ENCODE measurements at regions not wholly inside any gene's neighbourhood (a gene's known extent, or its start where the extent isn't known, plus 50 kb on each side); places are given as distances from the start of the nearest gene placed in this dataset.

GRCh38 chr4:107278791-107279483 is 242.8 kb upstream of the DKK2 start:
- TF ChIP-seq CTCF (IDR thresholded peaks at IDR 0.05; ENCODE audit: insufficient read depth, low read length, poor library complexity, severe bottlenecking), result no peak
- no peak for DNase-seq (ENCODE audit: extremely low read depth, insufficient read length)

GRCh38 chr4:107276052-107276451 is 239.9 kb upstream of the DKK2 start:
- no peak for TF ChIP-seq CTCF (IDR thresholded peaks at IDR 0.05; ENCODE audit: insufficient read depth, low read length, poor library complexity, severe bottlenecking)
- DNase-seq (ENCODE audit: extremely low read depth, insufficient read length), result no peak
- Histone ChIP-seq H3K27me3 (replicated peaks; ENCODE audit: control insufficient read depth, insufficient read depth, low read length) (no peaks in the 10 kb centered on the region), H3K4me3 (replicated peaks; ENCODE audit: low read depth, low read length) (no peak overlapping the region), H3K36me3 (ENCODE audit: control insufficient read depth, insufficient read depth, low read length) (no peaks in the 10 kb centered on the region)

More at GRCh38 chr4:107278791-107279483, 242.8 kb upstream of the DKK2 start:
- no peaks in the 10 kb centered on the region for H3K36me3 ChIP-seq (ENCODE audit: control insufficient read depth, insufficient read depth, low read length)
- H3K4me3 ChIP-seq (replicated peaks; ENCODE audit: low read depth, low read length), result no peak overlapping the region
- H3K27me3 ChIP-seq (replicated peaks; ENCODE audit: control insufficient read depth, insufficient read depth, low read length), result no peaks in the 10 kb centered on the region

GRCh38 chr4:107275225-107275624 is 239.1 kb upstream of the DKK2 start:
- no peak for TF ChIP-seq CTCF (IDR thresholded peaks at IDR 0.05; ENCODE audit: insufficient read depth, low read length, poor library complexity, severe bottlenecking)
- Histone ChIP-seq H3K36me3 (ENCODE audit: control insufficient read depth, insufficient read depth, low read length) (no peaks in the 10 kb centered on the region), H3K27me3 (replicated peaks; ENCODE audit: control insufficient read depth, insufficient read depth, low read length) (no peaks in the 10 kb centered on the region), H3K4me3 (replicated peaks; ENCODE audit: low read depth, low read length) (no peak overlapping the region)
- DNase-seq (ENCODE audit: extremely low read depth, insufficient read length), result no peak

- Histone ChIP-seq H3K27me3 (replicated peaks; ENCODE audit: control insufficient read depth, insufficient read depth, low read length) (no peaks in the 10 kb centered on the region), H3K4me3 (replicated peaks; ENCODE audit: low read depth, low read length) (no peak overlapping the region), H3K36me3 (ENCODE audit: control insufficient read depth, insufficient read depth, low read length) (no peaks in the 10 kb centered on the region)
- DNase-seq (ENCODE audit: extremely low read depth, insufficient read length), result no peak
- no peak for TF ChIP-seq CTCF (IDR thresholded peaks at IDR 0.05; ENCODE audit: insufficient read depth, low read length, poor library complexity, severe bottlenecking)
These were observed 234.5 kb upstream of the DKK2 start for GRCh38 chr4:107270614-107271013.

- no peak for TF ChIP-seq CTCF (IDR thresholded peaks at IDR 0.05; ENCODE audit: insufficient read depth, low read length, poor library complexity, severe bottlenecking)
- no peak for DNase-seq (ENCODE audit: extremely low read depth, insufficient read length)
- H3K4me3 ChIP-seq (replicated peaks; ENCODE audit: low read depth, low read length), result no peak overlapping the region
- H3K36me3 ChIP-seq (ENCODE audit: control insufficient read depth, insufficient read depth, low read length), result no peaks in the 10 kb centered on the region
- no peaks in the 10 kb centered on the region for H3K27me3 ChIP-seq (replicated peaks; ENCODE audit: control insufficient read depth, insufficient read depth, low read length)
These were observed 233.1 kb upstream of the DKK2 start for GRCh38 chr4:107269175-107269574.

GRCh38 chr4:107265859-107266258 is 229.7 kb upstream of the DKK2 start:
- no peak for DNase-seq (ENCODE audit: extremely low read depth, insufficient read length)
- Histone ChIP-seq H3K27me3 (replicated peaks; ENCODE audit: control insufficient read depth, insufficient read depth, low read length) (no peaks in the 10 kb centered on the region), H3K36me3 (ENCODE audit: control insufficient read depth, insufficient read depth, low read length) (no peaks in the 10 kb centered on the region), H3K4me3 (replicated peaks; ENCODE audit: low read depth, low read length) (no peak overlapping the region)
- no peak for TF ChIP-seq CTCF (IDR thresholded peaks at IDR 0.05; ENCODE audit: insufficient read depth, low read length, poor library complexity, severe bottlenecking)
